Renal cortical epithelial cell (primary cell): ENCODE measurements at regions not wholly inside any gene's neighbourhood (a gene's known extent, or its start where the extent isn't known, plus 50 kb on each side); places are given as distances from the start of the nearest gene placed in this dataset.
"Not testable (repeated sequence)": the region's sequence is repeated elsewhere in the genome, so short reads cannot be mapped to it uniquely, and the experiment has no call there.

Source experiments
- DNase-seq: peaks from one replicate; pipeline ENCODE4 v3.0.0-alpha.2; 2011; ENCODE audit warnings: low read depth

- no peak for DNase-seq
These were observed 111.0 kb downstream of the FAM53A start for GRCh38 chr4:1572964-1573720.

- no peak for DNase-seq
These were observed 111.6 kb downstream of the FAM53A start for GRCh38 chr4:1572521-1572920.

GRCh38 chr4:1572010-1572385 lies 112.1 kb downstream of the FAM53A start:
- DNase-seq, result no peak

GRCh38 chr4:1571165-1572009 lies 112.7 kb downstream of the FAM53A start:
- DNase-seq, result no peak

- DNase-seq, result no peak
These were observed 113.6 kb downstream of the FAM53A start for GRCh38 chr4:1570291-1571164.

- no peak for DNase-seq
These were observed 114.5 kb downstream of the FAM53A start for GRCh38 chr4:1569461-1570151.

GRCh38 chr4:1568855-1569460 lies 115.2 kb downstream of the FAM53A start:
- DNase-seq, result no peak

GRCh38 chr4:1567808-1568581 lies 116.1 kb downstream of the FAM53A start:
- no peak for DNase-seq

- DNase-seq, result no peak
These were observed 116.7 kb downstream of the FAM53A start for GRCh38 chr4:1567519-1567807.

GRCh38 chr4:1566838-1567518 lies 117.1 kb downstream of the FAM53A start:
- no peak for DNase-seq

GRCh38 chr4:1566301-1566837 lies 117.7 kb downstream of the FAM53A start:
- DNase-seq, result not testable (repeated sequence)

- DNase-seq, result no peak
These were observed 118.4 kb downstream of the FAM53A start for GRCh38 chr4:1565598-1566295.

GRCh38 chr4:1564535-1565375 lies 119.4 kb downstream of the FAM53A start:
- DNase-seq, result no peak

- DNase-seq, result no peak
These were observed 120.2 kb downstream of the FAM53A start for GRCh38 chr4:1563768-1564485.

- DNase-seq, result no peak
These were observed 120.9 kb downstream of the FAM53A start for GRCh38 chr4:1563241-1563640.

GRCh38 chr4:1562771-1563170 lies 121.3 kb downstream of the FAM53A start:
- no peak for DNase-seq

- no peak for DNase-seq
These were observed 121.7 kb downstream of the FAM53A start for GRCh38 chr4:1562371-1562770.
